SIG-M5 (cell line): ENCODE measurements at regions not wholly inside any gene's neighbourhood (a gene's known extent, or its start where the extent isn't known, plus 50 kb on each side); places are given as distances from the start of the nearest gene placed in this dataset.

Source experiments
- DNase-seq: peaks from one replicate; lab custom pipeline; 2025; lab: John Stamatoyannopoulos, UW

DNA sequence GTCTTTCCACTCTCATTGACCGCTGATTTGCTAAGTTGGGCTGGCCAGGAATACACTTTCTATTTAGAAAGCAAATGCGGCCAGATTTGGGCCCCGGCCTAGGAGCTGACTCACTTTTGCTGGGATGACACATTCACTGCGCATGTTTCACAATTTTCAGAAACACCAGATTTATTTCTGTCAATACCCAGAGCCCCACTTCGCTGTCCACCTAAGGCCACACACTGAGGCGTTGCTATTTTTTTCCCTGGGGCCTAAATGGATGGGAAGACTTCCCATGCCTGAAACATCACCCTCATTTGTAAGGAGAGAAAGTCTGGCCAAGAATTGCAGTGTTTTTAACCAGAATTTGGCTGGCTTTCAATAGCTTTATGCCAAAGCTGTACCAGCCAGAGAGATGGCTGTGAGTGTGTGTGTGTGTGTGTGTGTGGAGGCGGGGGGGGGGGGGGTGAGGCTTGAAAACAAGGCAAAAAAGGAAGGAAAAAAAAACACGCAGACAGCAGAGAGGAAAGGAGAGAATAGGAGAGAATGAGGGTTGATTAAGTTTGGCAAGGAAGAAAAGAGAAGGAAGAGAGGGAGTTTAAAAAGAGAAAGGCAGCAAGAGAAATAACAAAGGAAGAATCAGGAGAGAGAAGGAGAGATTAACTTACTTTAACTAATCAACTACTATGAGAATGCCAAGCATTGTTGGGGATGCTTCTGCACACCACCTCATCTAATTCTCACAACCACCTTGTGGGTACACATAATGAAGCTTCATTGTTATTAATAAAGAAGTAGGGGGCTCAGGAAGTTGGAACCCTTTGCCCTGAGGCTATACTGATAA is 261.4 kb upstream of the KLF4 start:
- no peak for DNase-seq

- DNase-seq = no peak
These were observed 260.3 kb upstream of the KLF4 start for GRCh38 chr9:107749787-107750444.

DNA sequence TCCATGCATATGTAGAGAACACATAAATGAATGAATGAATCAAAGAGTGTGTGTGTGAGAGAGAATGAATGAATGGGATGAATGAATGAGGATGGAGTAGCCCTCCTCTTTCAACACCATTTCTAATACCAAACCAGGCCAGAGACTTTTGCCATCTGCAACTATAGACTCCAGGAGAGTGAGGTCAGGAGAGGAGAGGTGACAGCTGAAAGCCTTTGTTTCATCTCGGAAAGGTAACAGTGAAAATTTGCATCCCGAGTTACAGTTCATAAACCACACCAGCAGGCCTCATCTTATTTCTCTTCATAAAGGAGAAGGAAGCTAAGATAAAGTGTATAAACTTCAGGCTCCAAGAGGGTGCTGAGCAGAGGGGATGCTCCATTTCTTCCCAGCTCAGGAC is 255.3 kb upstream of the KLF4 start:
- DNase-seq = no peak

GRCh38 chr9:107742531-107743309 is 253.2 kb upstream of the KLF4 start:
- no peak for DNase-seq

DNA sequence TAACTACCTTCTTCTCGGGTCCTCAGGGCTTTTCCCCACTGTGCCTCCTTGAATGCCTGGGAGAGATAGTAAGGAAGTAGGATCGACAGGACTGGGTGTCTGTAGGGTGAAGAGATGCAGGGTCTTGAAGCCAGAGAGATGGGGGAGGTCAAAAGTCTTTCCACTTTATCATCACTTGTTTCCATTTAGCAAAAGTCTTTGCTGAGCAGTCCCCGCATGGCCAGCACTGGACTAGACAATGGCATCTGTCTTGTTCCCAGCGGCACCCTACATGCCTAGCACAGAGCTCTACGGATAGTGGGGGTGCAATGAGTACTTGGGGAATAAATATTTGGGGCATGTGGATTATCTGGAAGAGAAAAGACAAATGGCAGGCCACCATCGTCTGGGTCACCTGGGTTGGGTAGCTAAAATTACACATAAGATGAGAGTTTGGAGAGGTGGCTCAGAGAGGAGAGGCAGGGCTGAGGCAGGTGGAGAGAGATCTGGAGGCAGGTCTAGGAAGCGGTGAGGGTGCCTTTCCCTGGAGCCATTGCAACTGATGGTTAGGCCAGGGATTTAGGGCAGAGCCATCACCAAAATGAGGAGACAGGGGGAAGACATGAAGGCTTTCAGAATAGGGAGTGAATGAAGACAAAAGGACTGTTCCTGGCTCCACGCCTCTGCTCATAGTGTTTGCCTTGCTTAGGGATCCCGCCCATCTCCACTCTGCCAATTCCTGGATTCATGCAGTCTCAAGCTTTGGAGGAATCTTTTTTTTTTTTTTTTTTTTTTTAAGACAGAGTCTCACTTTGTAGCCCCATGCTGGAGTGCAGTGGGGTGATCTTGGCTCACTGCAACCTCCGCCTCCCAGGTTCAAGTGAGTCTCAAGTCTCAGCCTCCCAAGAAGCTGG is 250.8 kb upstream of the KLF4 start:
- no peak for DNase-seq

DNA sequence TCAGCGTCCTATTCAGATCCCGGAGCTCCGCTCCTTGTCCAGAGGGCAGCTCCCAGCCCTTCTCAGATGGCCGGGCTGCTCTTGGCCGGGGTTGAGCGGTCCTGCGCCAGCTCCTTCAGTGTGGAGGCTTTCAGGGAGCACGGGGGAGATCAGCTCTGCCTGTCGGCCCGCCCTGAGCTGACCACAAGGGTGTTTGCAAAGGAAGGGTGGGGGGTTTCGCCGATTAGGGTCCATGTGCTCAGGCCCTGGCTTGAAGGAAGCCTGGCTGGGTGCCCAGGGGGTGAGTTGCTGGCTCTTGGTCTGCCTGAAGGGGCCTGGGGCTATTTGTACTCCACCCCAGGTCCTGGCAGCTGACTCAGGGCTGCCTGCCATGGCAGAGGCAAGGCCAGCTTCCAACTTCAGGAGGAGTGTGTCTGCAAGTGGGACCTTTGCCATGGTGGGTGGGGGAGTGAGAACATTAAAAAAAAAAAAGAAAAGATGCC is 250.1 kb upstream of the KLF4 start:
- no peak for DNase-seq

- no peak for DNase-seq
These were observed 249.2 kb upstream of the KLF4 start for GRCh38 chr9:107738789-107739188.

- no peak for DNase-seq
These were observed 248.6 kb upstream of the KLF4 start for GRCh38 chr9:107737987-107738743.

DNA sequence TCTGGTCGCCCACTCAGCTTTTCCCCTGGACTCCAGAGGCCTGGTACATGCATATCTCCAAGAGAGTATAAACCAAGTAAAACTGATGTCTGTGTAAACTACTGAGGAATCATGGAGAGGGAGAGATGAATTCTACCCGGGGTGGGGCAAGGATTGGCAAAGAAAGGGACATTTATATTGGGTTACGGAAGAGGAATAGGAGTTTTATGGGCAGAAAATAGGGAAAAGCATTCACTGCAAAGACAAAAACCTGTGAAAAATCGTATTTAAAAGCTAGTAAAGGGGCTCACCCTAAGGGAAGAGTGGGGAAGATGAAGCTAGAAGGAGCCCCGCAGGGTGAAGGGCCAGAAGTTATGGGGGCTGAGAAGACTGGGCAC is 248.0 kb upstream of the KLF4 start:
- DNase-seq = no peak

DNA sequence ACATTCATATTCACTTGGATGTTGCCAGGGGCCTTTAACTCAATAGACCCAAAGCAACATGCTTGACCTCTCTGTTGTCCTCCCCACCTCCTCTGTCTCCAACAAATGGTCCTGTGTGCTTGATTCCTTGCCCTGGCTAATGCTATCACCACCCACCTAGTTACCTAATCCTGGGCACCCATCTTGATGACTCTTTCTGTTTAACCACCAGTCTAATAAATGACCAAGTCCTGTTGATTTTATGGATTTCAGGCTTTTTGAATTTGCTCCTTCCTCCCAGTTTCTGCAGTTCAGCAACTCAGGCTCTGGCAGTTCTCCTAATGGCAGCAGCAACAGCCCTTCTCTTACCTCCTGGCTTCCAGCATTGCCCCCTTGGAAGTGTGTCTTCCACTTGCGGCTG is 246.3 kb upstream of the KLF4 start:
- no peak for DNase-seq

DNA sequence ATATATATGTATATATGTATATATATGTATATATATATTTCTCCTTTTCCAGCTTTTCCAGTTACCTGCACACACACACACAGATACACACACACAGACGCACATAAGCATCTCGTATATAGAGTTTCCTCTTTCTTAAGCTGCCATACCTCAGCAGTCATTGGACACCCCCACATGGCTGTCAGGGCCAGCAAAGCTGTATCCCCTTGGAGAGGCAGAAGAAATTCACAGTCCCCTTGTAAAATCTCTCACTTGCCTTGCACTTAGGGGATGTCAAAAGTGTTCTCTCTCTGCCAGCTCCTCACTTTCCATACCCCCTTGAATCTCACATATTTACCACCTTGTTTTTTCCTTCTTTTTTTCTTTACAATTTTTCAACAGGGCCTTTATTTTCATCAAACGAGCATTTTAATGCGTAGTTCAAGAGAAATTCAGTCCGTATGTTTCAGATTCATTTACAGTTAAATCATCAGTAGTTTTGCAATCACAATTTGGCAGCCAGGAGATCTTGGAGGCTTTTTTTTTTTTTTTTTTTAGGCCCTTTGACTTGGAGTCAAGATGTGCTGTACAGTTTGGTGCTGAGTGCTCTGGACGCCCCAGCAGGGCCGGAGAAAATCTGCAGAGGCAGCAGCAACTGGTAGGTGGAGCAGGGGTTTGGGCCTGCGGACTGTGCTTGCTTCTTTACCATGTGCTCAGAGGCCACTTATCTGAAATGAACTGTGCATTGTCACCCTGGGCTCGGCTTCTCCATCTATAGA is 244.9 kb upstream of the KLF4 start:
- DNase-seq = no peak

GRCh38 chr9:107733523-107733894 is 243.9 kb upstream of the KLF4 start:
- no peak for DNase-seq

DNA sequence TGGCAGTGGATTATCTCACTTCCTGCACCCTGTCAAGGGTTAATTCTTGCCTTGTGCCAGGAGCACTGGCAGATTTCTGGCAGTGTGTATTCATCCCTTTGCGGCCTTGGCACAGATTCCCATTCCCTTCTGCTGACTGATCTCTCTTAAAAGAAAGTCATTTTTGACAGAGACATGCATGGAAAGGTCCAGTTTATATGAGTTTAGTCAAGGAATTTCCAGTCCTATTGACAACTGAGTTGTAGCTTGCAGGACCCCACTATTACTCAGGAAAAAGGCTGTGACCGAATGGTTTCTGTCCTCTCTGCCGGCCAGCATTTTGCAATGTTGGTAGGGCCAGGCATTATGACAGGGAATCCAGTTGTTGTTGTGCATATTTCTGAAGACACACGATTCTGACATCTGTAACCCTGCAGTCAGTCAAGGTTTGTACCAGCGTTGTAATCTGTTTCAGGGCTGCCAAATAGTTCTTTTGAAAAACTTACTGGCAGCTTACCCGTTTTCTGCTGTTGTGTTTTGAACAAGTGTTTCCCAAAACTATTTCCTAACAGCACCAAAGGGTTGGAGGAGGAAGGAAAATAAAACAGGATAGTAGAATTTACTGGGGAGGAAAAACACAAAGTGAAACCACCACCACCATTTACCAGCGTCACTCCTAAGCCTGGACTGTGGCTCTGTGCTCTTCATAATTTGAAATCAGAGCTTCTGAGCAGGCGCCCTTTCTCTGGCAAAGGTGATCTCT is 243.4 kb upstream of the KLF4 start:
- no peak for DNase-seq

- DNase-seq = no peak
These were observed 241.7 kb upstream of the KLF4 start for GRCh38 chr9:107731115-107731762.

DNA sequence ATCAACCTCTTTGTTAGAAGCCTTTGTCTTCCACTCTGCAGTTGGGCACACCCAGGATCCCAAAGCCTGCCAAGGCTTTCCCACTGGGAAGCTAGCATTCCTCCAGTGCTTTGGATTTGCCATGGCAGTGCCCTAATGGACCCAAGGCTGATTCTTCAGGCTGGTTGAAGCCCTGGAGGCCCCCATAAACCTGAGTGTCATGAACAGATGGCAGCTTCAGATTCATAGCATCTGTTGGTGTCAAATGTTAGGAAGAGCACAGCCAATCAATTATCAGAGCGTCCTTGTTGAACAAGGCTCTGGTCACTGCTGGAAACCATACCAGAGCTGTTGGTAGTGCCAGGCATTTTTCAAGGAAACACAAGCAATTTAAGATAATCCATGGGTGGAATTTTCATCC is 241.1 kb upstream of the KLF4 start:
- no peak for DNase-seq

DNA sequence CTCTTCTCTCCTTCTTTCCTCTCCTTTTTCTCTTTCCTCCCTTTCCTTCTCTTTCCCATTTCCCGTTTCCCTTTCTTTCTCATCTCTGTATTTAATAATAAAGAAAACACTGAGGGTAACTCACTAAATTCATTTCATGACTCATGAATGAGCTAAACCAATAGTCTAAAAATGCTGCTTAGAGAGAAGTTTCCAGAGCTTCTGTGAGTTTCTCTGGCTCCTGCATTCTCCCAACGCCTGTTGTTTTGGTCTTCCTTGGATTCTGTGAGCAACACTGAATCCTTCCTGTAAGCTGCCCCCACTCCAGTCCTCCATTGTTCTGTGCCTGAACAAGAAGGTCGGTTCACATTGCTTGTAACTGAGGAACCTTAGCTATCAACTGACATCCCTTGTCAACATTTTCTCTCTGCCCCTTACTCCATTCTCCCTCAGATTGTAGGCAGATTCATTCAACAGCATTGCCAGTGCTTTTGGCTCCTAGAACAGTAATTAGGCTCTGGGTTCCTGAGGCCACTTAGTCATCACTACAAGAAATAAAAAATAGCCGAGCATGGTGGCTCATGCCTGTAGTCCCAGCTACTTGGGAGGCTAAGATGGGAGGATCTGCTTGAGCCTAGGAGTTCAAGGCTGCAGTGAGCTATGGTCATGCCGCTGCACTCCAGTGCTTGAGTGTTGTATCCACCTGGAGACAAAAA is 237.7 kb upstream of the KLF4 start:
- no peak for DNase-seq

- no peak for DNase-seq
These were observed 233.4 kb upstream of the KLF4 start for GRCh38 chr9:107723015-107723414.

DNA sequence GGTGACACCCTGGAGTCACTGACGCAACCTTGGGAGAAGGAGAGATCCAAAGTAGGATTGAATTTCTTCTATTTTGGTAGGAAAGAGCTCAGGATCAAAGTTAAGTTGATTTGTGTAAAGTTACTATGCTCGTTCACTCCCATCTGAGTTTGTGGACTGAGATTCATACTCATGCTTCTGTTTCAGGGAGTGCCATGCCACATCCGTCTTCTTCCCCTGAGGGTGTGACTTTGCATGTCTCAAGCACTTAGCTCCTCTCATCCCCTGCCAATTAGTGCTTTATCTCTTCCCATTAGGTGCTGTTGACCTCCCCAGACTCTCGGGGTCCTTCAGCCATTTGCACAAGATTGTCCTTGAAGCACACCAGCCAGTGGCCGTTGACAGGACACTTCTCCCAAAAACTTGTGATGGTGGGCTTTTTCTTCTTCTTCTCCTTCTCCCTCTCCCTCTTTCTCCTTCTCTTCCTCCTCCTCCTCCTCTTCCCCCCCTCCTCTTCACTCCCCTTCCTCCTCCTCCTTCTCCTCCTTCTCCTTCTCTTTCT is 232.2 kb upstream of the KLF4 start:
- no peak for DNase-seq
